CD4-positive, alpha-beta memory T cell (primary cell): ENCODE measurements at regions not wholly inside any gene's neighbourhood (a gene's known extent, or its start where the extent isn't known, plus 50 kb on each side); places are given as distances from the start of the nearest gene placed in this dataset.

Experiments
- CTCF ChIA-PET: fragments of 350-600 bp; sonication (Branson Sonifier 250); formaldehyde crosslinking; loops from one replicate; lab custom pipeline; 2021; ENCODE audit warnings: inconsistent platforms; ENCODE audit not compliant: partially characterized antibody; lab: Charles Lee
- POLR2A ChIA-PET: fragments of 350-600 bp; sonication (Branson Sonifier 250); formaldehyde crosslinking; loops from one replicate; lab custom pipeline; 2021; ENCODE audit not compliant: partially characterized antibody; lab: Charles Lee
- DNase-seq, 5 donors: peaks; one replicate each; pipeline versions ENCODE4 v3.0.0 to v3.0.0-alpha.2; 2020 to 2022; ENCODE audit warnings: mixed read lengths in 1 of 5
- H3K27ac ChIP-seq: one replicate; pipeline ENCODE4 v1.7.0; 2013; ENCODE audit warnings: low read depth, low read length
- H3K27me3 ChIP-seq: 2 replicates; pipeline ENCODE4 v1.7.0; 2013; ENCODE audit warnings: mild to moderate bottlenecking, low read length, moderate library complexity; ENCODE audit not compliant: insufficient read depth
- H3K36me3 ChIP-seq: 2 replicates; pipeline ENCODE4 v1.7.0; 2013; ENCODE audit warnings: mild to moderate bottlenecking, low read length, moderate library complexity; ENCODE audit not compliant: insufficient read depth
- H3K4me1 ChIP-seq: 2 replicates; pipeline ENCODE4 v1.7.0; 2013; ENCODE audit warnings: mild to moderate bottlenecking, low read length, moderate library complexity; ENCODE audit not compliant: insufficient read depth
- H3K4me3 ChIP-seq, 2 donors: one replicate each; pipeline ENCODE4 v1.7.0; 2013; ENCODE audit warnings: low read length in 2 of 2, mild to moderate bottlenecking in 1 of 2
- H3K9me3 ChIP-seq, 2 donors: one replicate each; pipeline ENCODE4 v1.7.0; 2013; ENCODE audit warnings: low read length in 2 of 2, control low read depth in 1 of 2; ENCODE audit not compliant: control insufficient read depth in 1 of 2
- H3K27ac Mint-ChIP-seq, 7 donors: one replicate each; pipeline ENCODE4 v1.8.0; 2020 to 2021; ENCODE audit warnings: mixed read lengths in 7 of 7, mild to moderate bottlenecking in 6 of 7, inconsistent platforms in 3 of 7, moderate library complexity in 3 of 7
- H3K27me3 Mint-ChIP-seq, 2 donors: one replicate each; pipeline ENCODE4 v1.8.0; 2020 to 2021; ENCODE audit warnings: mixed read lengths in 2 of 2
- H3K36me3 Mint-ChIP-seq, 2 donors: one replicate each; pipeline ENCODE4 v1.8.0; 2020 to 2021; ENCODE audit warnings: mixed read lengths in 2 of 2, inconsistent platforms in 1 of 2, mild to moderate bottlenecking in 1 of 2
- H3K4me1 Mint-ChIP-seq, 4 donors: one replicate each; pipeline ENCODE4 v1.8.0; 2020 to 2021; ENCODE audit warnings: mixed read lengths in 4 of 4, mild to moderate bottlenecking in 1 of 4
- H3K4me3 Mint-ChIP-seq, 8 donors: one replicate each; pipeline ENCODE4 v1.8.0; 2020 to 2021; ENCODE audit warnings: mixed read lengths in 8 of 8, mild to moderate bottlenecking in 7 of 8, moderate library complexity in 6 of 8, inconsistent platforms in 3 of 8
- H3K9me3 Mint-ChIP-seq, 8 donors: one replicate each; pipeline ENCODE4 v1.8.0; 2020 to 2021; ENCODE audit warnings: mixed read lengths in 8 of 8, mild to moderate bottlenecking in 5 of 8, inconsistent platforms in 3 of 8, moderate library complexity in 1 of 8
- intact Hi-C: fragments of 100-400 bp; cut with micrococcal nuclease; formaldehyde crosslinking; loops from one replicate; pipeline ENCODE4 v1.15.1; 2023

- H3K36me3 ChIP-seq: no peaks in the 10 kb centered on the region
- no peaks in the 10 kb centered on the region for H3K4me1 ChIP-seq
- CTCF ChIA-PET: no interaction called here
- intact Hi-C loops: no loop called here
- Mint-ChIP-seq H3K27ac (no peak overlapping the region), H3K27me3 (peaks cover 1 to 4% of the 10 kb centered on the region in 2 donors), H3K9me3 (peaks cover 0 to 7% (median 0%) of the 10 kb centered on the region in 8 donors), H3K4me3 (no peak overlapping the region), H3K36me3 (no peaks in the 10 kb centered on the region), H3K4me1 (no peaks in the 10 kb centered on the region)
- POLR2A ChIA-PET: no interaction called here
- no peaks in the 10 kb centered on the region for H3K27me3 ChIP-seq
- DNase-seq: no peak
- H3K9me3 ChIP-seq: no peaks in the 10 kb centered on the region
- H3K4me3 ChIP-seq: no peak overlapping the region
- no peak overlapping the region for H3K27ac ChIP-seq
These were observed 128.3 kb upstream of the MAOA start for GRCh38 chrX:43527801-43528200.

- Histone ChIP-seq H3K4me3 (no peak overlapping the region), H3K4me1 (no peaks in the 10 kb centered on the region), H3K36me3 (no peaks in the 10 kb centered on the region), H3K27ac (no peak overlapping the region), H3K9me3 (no peaks in the 10 kb centered on the region), H3K27me3 (no peaks in the 10 kb centered on the region)
- no peak overlapping the region for H3K4me3 Mint-ChIP-seq
- no peaks in the 10 kb centered on the region for H3K4me1 Mint-ChIP-seq
- H3K36me3 Mint-ChIP-seq: peaks cover 0 to 10% of the 10 kb centered on the region in 2 donors
- H3K9me3 Mint-ChIP-seq: peaks cover 0 to 24% (median 19%) of the 10 kb centered on the region in 8 donors
- ChIA-PET CTCF (no interaction called here), POLR2A (no interaction called here)
- no peak overlapping the region for H3K27ac Mint-ChIP-seq
- intact Hi-C loops: no loop called here
- peaks cover 1 to 4% of the 10 kb centered on the region in 2 donors for H3K27me3 Mint-ChIP-seq
- DNase-seq: no peak
These were observed 125.3 kb upstream of the MAOA start for GRCh38 chrX:43530837-43531236.

- Mint-ChIP-seq H3K4me1 (no peaks in the 10 kb centered on the region), H3K4me3 (no peak overlapping the region), H3K27me3 (peaks cover 0 to under 1% of the 10 kb centered on the region in 2 donors), H3K9me3 (peaks cover 0 to 9% (median 2%) of the 10 kb centered on the region in 8 donors), H3K27ac (no peak overlapping the region), H3K36me3 (no peaks in the 10 kb centered on the region)
- no peak for DNase-seq
- ChIA-PET CTCF (no interaction called here), POLR2A (no interaction called here)
- no peaks in the 10 kb centered on the region for H3K4me1 ChIP-seq
- H3K36me3 ChIP-seq: no peaks in the 10 kb centered on the region
- intact Hi-C loops: no loop called here
- H3K9me3 ChIP-seq: no peaks in the 10 kb centered on the region
- no peak overlapping the region for H3K4me3 ChIP-seq
- no peaks in the 10 kb centered on the region for H3K27me3 ChIP-seq
- H3K27ac ChIP-seq: no peak overlapping the region
These were observed 115.8 kb upstream of the MAOA start for GRCh38 chrX:43540318-43540717.

GRCh38 chrX:43551590-43551989 lies 104.5 kb upstream of the MAOA start:
- Histone ChIP-seq H3K4me3 (no peak overlapping the region), H3K9me3 (no peaks in the 10 kb centered on the region), H3K4me1 (no peaks in the 10 kb centered on the region), H3K36me3 (no peaks in the 10 kb centered on the region), H3K27ac (no peak overlapping the region), H3K27me3 (no peaks in the 10 kb centered on the region)
- no peaks in the 10 kb centered on the region for H3K36me3 Mint-ChIP-seq
- intact Hi-C loops: no loop called here
- H3K27me3 Mint-ChIP-seq: no peaks in the 10 kb centered on the region
- H3K4me3 Mint-ChIP-seq: no peak overlapping the region
- H3K9me3 Mint-ChIP-seq: peaks cover 0 to 3% (median 0%) of the 10 kb centered on the region in 8 donors
- DNase-seq: no peak
- POLR2A ChIA-PET: interaction anchor here (1.3 kb wide), 1 partner anchor 1772 kb away, joined by 3 read pairs; no protein-coding TSS in a partner anchor
- H3K27ac Mint-ChIP-seq: no peak overlapping the region
- H3K4me1 Mint-ChIP-seq: no peaks in the 10 kb centered on the region
- CTCF ChIA-PET: interaction anchor here (1.0 kb wide), 1 partner anchor 9 kb away, joined by 3 read pairs; no protein-coding TSS in a partner anchor

GRCh38 chrX:43552156-43552555 lies 103.9 kb upstream of the MAOA start:
- H3K4me1 ChIP-seq: no peaks in the 10 kb centered on the region
- no peaks in the 10 kb centered on the region for H3K27me3 ChIP-seq
- CTCF ChIA-PET: no interaction called here
- H3K9me3 ChIP-seq: no peaks in the 10 kb centered on the region
- Mint-ChIP-seq H3K27me3 (no peaks in the 10 kb centered on the region), H3K9me3 (peaks cover 0 to 3% (median 0%) of the 10 kb centered on the region in 8 donors), H3K4me3 (no peak overlapping the region), H3K4me1 (no peaks in the 10 kb centered on the region), H3K27ac (no peak overlapping the region), H3K36me3 (no peaks in the 10 kb centered on the region)
- no peak overlapping the region for H3K4me3 ChIP-seq
- no peak for DNase-seq
- H3K27ac ChIP-seq: no peak overlapping the region
- H3K36me3 ChIP-seq: no peaks in the 10 kb centered on the region
- intact Hi-C loops: no loop called here
- POLR2A ChIA-PET: interaction anchor here (1.3 kb wide), 1 partner anchor 1773 kb away, joined by 3 read pairs; no protein-coding TSS in a partner anchor

- Histone ChIP-seq H3K4me1 (peaks cover 4% of the 10 kb centered on the region), H3K36me3 (no peaks in the 10 kb centered on the region), H3K9me3 (no peaks in the 10 kb centered on the region), H3K27me3 (no peaks in the 10 kb centered on the region), H3K4me3 (no peak overlapping the region), H3K27ac (no peak overlapping the region)
- Mint-ChIP-seq H3K4me1 (no peaks in the 10 kb centered on the region), H3K9me3 (peaks cover 0 to 3% (median 0%) of the 10 kb centered on the region in 8 donors), H3K27me3 (no peaks in the 10 kb centered on the region), H3K27ac (no peak overlapping the region), H3K4me3 (no peak overlapping the region), H3K36me3 (no peaks in the 10 kb centered on the region)
- intact Hi-C loops: no loop called here
- ChIA-PET POLR2A (no interaction called here), CTCF (no interaction called here)
- no peak for DNase-seq
These were observed 103.4 kb upstream of the MAOA start for GRCh38 chrX:43552703-43553102.

- H3K4me3 Mint-ChIP-seq: no peak overlapping the region
- peaks cover 0 to 1% (median 0%) of the 10 kb centered on the region in 4 donors for H3K4me1 Mint-ChIP-seq
- no peaks in the 10 kb centered on the region for H3K27me3 Mint-ChIP-seq
- Histone ChIP-seq H3K9me3 (no peaks in the 10 kb centered on the region), H3K27ac (no peak overlapping the region), H3K4me1 (peaks cover 4% of the 10 kb centered on the region), H3K27me3 (no peaks in the 10 kb centered on the region), H3K4me3 (no peak overlapping the region), H3K36me3 (no peaks in the 10 kb centered on the region)
- ChIA-PET POLR2A (no interaction called here), CTCF (no interaction called here)
- H3K36me3 Mint-ChIP-seq: no peaks in the 10 kb centered on the region
- H3K9me3 Mint-ChIP-seq: peaks cover 0 to 3% (median 0%) of the 10 kb centered on the region in 8 donors
- no peak overlapping the region for H3K27ac Mint-ChIP-seq
- DNase-seq: no peak
- intact Hi-C loops: no loop called here
These were observed 102.8 kb upstream of the MAOA start for GRCh38 chrX:43553257-43553656.
